ENCODE measurements at regions not wholly inside any gene's neighbourhood (a gene's known extent, or its start where the extent isn't known, plus 50 kb on each side); places are given as distances from the start of the nearest gene placed in this dataset.
A peak's percentile ranks its signal among the peaks of the same experiment; 100 is the strongest.
"Not testable (repeated sequence)": the region's sequence is repeated elsewhere in the genome, so short reads cannot be mapped to it uniquely, and the experiment has no call there.

GRCh38 chr12:92255741-92256140 lies 110.1 kb upstream of the BTG1 start:
- no peak for DNase-seq

GRCh38 chr12:92253301-92253700 lies 107.7 kb upstream of the BTG1 start:
- no peak for DNase-seq

GRCh38 chr12:92248977-92249376 lies 103.3 kb upstream of the BTG1 start:
- no peak for DNase-seq

- no peak for DNase-seq
These were observed 98.4 kb upstream of the BTG1 start for GRCh38 chr12:92244036-92244435.

- DNase-seq, result no peak
These were observed 97.3 kb upstream of the BTG1 start for GRCh38 chr12:92242907-92243306.

- DNase-seq, result no peak
These were observed 92.3 kb upstream of the BTG1 start for GRCh38 chr12:92237762-92238523.

GRCh38 chr12:92237262-92237661 lies 91.6 kb upstream of the BTG1 start:
- no peak for DNase-seq

GRCh38 chr12:92235703-92236472 lies 90.2 kb upstream of the BTG1 start:
- DNase-seq, result no peak

GRCh38 chr12:92234533-92234932 lies 88.9 kb upstream of the BTG1 start:
- DNase-seq, result no peak

GRCh38 chr12:92233346-92234015 lies 87.8 kb upstream of the BTG1 start:
- DNase-seq, result peak; percentile 64

- DNase-seq, result not testable (repeated sequence)
These were observed 86.8 kb upstream of the BTG1 start for GRCh38 chr12:92232371-92232932.

- DNase-seq, result not testable (repeated sequence)
These were observed 86.3 kb upstream of the BTG1 start for GRCh38 chr12:92231945-92232344.

- not testable (repeated sequence) for DNase-seq
These were observed 85.9 kb upstream of the BTG1 start for GRCh38 chr12:92231532-92231931.

- DNase-seq, result no peak
These were observed 83.7 kb upstream of the BTG1 start for GRCh38 chr12:92229381-92229780.

GRCh38 chr12:92226961-92227360 lies 81.3 kb upstream of the BTG1 start:
- DNase-seq, result no peak

GRCh38 chr12:92226071-92226661 lies 80.5 kb upstream of the BTG1 start:
- DNase-seq, result no peak

- no peak for DNase-seq
These were observed 79.2 kb upstream of the BTG1 start for GRCh38 chr12:92224685-92225331.

GRCh38 chr12:92223481-92223880 lies 77.8 kb upstream of the BTG1 start:
- no peak for DNase-seq

GRCh38 chr12:92221656-92222315 lies 76.1 kb upstream of the BTG1 start:
- DNase-seq, result no peak

- DNase-seq, result no peak
These were observed 72.9 kb upstream of the BTG1 start for GRCh38 chr12:92218394-92219077.

GRCh38 chr12:92216092-92216491 lies 70.4 kb upstream of the BTG1 start:
- DNase-seq, result no peak

All from hematopoietic multipotent progenitor cell treated with erythropoietin and hydrocortisone succinate and interleukin-3 and kit ligand, for 8 days (in vitro differentiated cells).